ENCODE measurements at regions not wholly inside any gene's neighbourhood (a gene's known extent, or its start where the extent isn't known, plus 50 kb on each side); places are given as distances from the start of the nearest gene placed in this dataset.

DNA sequence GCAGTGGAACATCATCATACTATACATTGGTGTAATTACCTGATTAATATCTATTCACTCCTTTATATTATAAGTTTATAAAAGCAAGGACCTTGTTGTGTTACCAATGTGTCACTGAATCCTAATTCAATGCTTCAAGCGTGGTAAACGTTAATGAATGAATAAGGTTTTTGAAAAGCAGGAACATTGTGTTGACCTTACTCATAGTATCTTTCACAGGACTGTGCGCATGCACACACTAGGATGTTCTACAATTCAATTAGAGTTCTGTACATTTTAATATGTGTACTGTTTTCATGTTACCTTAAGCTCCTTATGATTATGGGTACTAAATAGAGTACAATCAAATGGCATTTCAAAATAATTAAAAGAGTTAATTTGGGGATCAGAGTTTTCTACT, 578.5 kb downstream of the BMP2 start:
- TF ChIP-seq, protein P1, sequence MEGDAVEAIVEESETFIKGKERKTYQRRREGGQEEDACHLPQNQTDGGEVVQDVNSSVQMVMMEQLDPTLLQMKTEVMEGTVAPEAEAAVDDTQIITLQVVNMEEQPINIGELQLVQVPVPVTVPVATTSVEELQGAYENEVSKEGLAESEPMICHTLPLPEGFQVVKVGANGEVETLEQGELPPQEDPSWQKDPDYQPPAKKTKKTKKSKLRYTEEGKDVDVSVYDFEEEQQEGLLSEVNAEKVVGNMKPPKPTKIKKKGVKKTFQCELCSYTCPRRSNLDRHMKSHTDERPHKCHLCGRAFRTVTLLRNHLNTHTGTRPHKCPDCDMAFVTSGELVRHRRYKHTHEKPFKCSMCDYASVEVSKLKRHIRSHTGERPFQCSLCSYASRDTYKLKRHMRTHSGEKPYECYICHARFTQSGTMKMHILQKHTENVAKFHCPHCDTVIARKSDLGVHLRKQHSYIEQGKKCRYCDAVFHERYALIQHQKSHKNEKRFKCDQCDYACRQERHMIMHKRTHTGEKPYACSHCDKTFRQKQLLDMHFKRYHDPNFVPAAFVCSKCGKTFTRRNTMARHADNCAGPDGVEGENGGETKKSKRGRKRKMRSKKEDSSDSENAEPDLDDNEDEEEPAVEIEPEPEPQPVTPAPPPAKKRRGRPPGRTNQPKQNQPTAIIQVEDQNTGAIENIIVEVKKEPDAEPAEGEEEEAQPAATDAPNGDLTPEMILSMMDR (IDR thresholded peaks at IDR 0.05) = no peak

GRCh38 chr20:7346562-7346961, 579.1 kb downstream of the BMP2 start:
- Mint-ChIP-seq H3K4me1 (ENCODE audit: low read depth) (no peaks in the 10 kb centered on the region), H3K27me3 (ENCODE audit: low read depth) (peaks cover 1% of the 10 kb centered on the region), H3K36me3 (ENCODE audit: low read depth) (no peaks in the 10 kb centered on the region), H3K4me3 (ENCODE audit: unreplicated experiment) (no peak overlapping the region), H3K27ac (ENCODE audit: unreplicated experiment) (no peak overlapping the region), H3K9me3 (ENCODE audit: low read depth) (peaks cover 7% of the 10 kb centered on the region)
- DNase-seq (ENCODE audit: low spot score) = no peak
- TF ChIP-seq, protein P1 (IDR thresholded peaks at IDR 0.05) = no peak

More for the DNA sequence above, 578.5 kb downstream of the BMP2 start:
- H3K4me1 Mint-ChIP-seq (ENCODE audit: low read depth) = no peaks in the 10 kb centered on the region
- peaks cover 7% of the 10 kb centered on the region for H3K9me3 Mint-ChIP-seq (ENCODE audit: low read depth)
- H3K36me3 Mint-ChIP-seq (ENCODE audit: low read depth) = no peaks in the 10 kb centered on the region
- peaks cover 1% of the 10 kb centered on the region for H3K27me3 Mint-ChIP-seq (ENCODE audit: low read depth)
- no peak for DNase-seq (ENCODE audit: low spot score)
- H3K27ac Mint-ChIP-seq (ENCODE audit: unreplicated experiment) = no peak overlapping the region
- no peak overlapping the region for H3K4me3 Mint-ChIP-seq (ENCODE audit: unreplicated experiment)

- Mint-ChIP-seq H3K9me3 (ENCODE audit: low read depth) (peaks cover 7% of the 10 kb centered on the region), H3K36me3 (ENCODE audit: low read depth) (no peaks in the 10 kb centered on the region), H3K27me3 (ENCODE audit: low read depth) (peaks cover 1% of the 10 kb centered on the region), H3K4me1 (ENCODE audit: low read depth) (no peaks in the 10 kb centered on the region), H3K4me3 (ENCODE audit: unreplicated experiment) (no peak overlapping the region), H3K27ac (ENCODE audit: unreplicated experiment) (no peak overlapping the region)
- DNase-seq (ENCODE audit: low spot score) = no peak
- TF ChIP-seq, protein P1 (IDR thresholded peaks at IDR 0.05) = no peak
Observed at GRCh38 chr20:7347409-7347808, 579.9 kb downstream of the BMP2 start.

- no peak overlapping the region for H3K4me3 Mint-ChIP-seq (ENCODE audit: unreplicated experiment)
- no peaks in the 10 kb centered on the region for H3K4me1 Mint-ChIP-seq (ENCODE audit: low read depth)
- no peaks in the 10 kb centered on the region for H3K36me3 Mint-ChIP-seq (ENCODE audit: low read depth)
- DNase-seq (ENCODE audit: low spot score) = no peak
- no peak overlapping the region for H3K27ac Mint-ChIP-seq (ENCODE audit: unreplicated experiment)
- peaks cover 4% of the 10 kb centered on the region for H3K9me3 Mint-ChIP-seq (ENCODE audit: low read depth)
- TF ChIP-seq, protein P1 (IDR thresholded peaks at IDR 0.05) = no peak
- H3K27me3 Mint-ChIP-seq (ENCODE audit: low read depth) = no peaks in the 10 kb centered on the region
Observed at GRCh38 chr20:7348253-7348652, 580.8 kb downstream of the BMP2 start.

GRCh38 chr20:7352165-7352564, 584.7 kb downstream of the BMP2 start:
- Mint-ChIP-seq H3K4me3 (ENCODE audit: unreplicated experiment) (no peak overlapping the region), H3K27me3 (ENCODE audit: low read depth) (peaks cover 1% of the 10 kb centered on the region), H3K9me3 (ENCODE audit: low read depth) (peaks cover 4% of the 10 kb centered on the region), H3K4me1 (ENCODE audit: low read depth) (no peaks in the 10 kb centered on the region), H3K27ac (ENCODE audit: unreplicated experiment) (no peak overlapping the region), H3K36me3 (ENCODE audit: low read depth) (no peaks in the 10 kb centered on the region)
- no peak for DNase-seq (ENCODE audit: low spot score)
- TF ChIP-seq, protein P1 (IDR thresholded peaks at IDR 0.05) = no peak
